ENCODE measurements at regions not wholly inside any gene's neighbourhood (a gene's known extent, or its start where the extent isn't known, plus 50 kb on each side); places are given as distances from the start of the nearest gene placed in this dataset.

DNA sequence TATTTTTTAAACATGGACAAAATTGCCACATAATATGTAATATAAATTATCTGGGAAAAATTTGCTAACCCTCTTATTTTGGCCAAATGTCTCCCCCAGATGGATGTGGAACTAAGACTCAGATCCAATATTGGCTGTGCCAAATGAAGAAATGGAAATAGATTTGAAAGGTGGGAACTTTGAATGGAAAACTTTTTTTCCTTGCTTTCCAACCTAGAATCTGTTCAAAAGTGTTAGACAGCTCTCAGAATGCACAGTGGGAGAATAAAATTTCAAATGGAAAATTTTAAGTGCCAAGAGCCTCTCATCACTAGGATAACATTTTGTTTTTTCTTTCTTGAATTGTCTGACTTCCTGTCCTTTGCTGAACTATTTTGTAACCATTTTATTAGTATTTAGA, 142.6 kb upstream of the GAS1 start:
- TF ChIP-seq, protein P1, sequence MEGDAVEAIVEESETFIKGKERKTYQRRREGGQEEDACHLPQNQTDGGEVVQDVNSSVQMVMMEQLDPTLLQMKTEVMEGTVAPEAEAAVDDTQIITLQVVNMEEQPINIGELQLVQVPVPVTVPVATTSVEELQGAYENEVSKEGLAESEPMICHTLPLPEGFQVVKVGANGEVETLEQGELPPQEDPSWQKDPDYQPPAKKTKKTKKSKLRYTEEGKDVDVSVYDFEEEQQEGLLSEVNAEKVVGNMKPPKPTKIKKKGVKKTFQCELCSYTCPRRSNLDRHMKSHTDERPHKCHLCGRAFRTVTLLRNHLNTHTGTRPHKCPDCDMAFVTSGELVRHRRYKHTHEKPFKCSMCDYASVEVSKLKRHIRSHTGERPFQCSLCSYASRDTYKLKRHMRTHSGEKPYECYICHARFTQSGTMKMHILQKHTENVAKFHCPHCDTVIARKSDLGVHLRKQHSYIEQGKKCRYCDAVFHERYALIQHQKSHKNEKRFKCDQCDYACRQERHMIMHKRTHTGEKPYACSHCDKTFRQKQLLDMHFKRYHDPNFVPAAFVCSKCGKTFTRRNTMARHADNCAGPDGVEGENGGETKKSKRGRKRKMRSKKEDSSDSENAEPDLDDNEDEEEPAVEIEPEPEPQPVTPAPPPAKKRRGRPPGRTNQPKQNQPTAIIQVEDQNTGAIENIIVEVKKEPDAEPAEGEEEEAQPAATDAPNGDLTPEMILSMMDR (IDR thresholded peaks at IDR 0.05; ENCODE audit: low read depth, low read length), result no peak
- H3K27ac ChIP-seq (ENCODE audit: low read depth, low read length), result no peak overlapping the region
- H3K9me3 ChIP-seq (ENCODE audit: control insufficient read depth, insufficient read depth, low read length), result peaks cover 5% of the 10 kb centered on the region
- DNase-seq (ENCODE audit: low read depth, low spot score), result no peak
- ChIA-PET CTCF (no interaction called here), POLR2A (no interaction called here)
- H3K4me3 ChIP-seq (ENCODE audit: low read depth, low read length), result no peak overlapping the region
- H3K27me3 ChIP-seq (ENCODE audit: control insufficient read depth, insufficient read depth, low read length), result no peaks in the 10 kb centered on the region

GRCh38 chr9:87093777-87094176, 146.5 kb upstream of the GAS1 start:
- no peak for DNase-seq (ENCODE audit: low read depth, low spot score)
- ChIA-PET POLR2A (no interaction called here), CTCF (no interaction called here)
- TF ChIP-seq, protein P1 (IDR thresholded peaks at IDR 0.05; ENCODE audit: low read depth, low read length), result no peak
- no peak overlapping the region for H3K27ac ChIP-seq (ENCODE audit: low read depth, low read length)
- H3K4me3 ChIP-seq (ENCODE audit: low read depth, low read length), result no peak overlapping the region
- H3K27me3 ChIP-seq (ENCODE audit: control insufficient read depth, insufficient read depth, low read length), result no peaks in the 10 kb centered on the region
- H3K9me3 ChIP-seq (ENCODE audit: control insufficient read depth, insufficient read depth, low read length), result no peaks in the 10 kb centered on the region

DNA sequence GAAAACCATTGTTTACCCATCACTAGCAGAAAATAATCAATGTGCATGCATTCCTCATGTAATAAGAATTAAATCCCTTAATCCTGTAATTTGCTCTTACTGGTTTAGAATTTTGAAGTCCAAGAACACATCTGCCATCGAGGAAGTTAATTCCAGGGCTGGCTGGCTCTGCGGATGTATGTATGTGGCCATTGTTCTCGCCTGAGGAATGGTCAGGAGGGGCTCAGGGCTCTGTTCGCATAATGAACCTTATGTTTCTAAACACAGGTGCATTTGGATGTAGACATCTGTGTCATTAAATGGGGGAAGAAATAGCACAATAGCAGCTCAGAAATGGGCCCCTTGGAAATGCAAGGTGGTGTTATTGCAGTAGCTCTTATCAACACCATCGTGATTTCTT, 148.6 kb upstream of the GAS1 start:
- H3K9me3 ChIP-seq (ENCODE audit: control insufficient read depth, insufficient read depth, low read length), result no peaks in the 10 kb centered on the region
- ChIA-PET POLR2A (no interaction called here), CTCF (no interaction called here)
- no peak overlapping the region for H3K4me3 ChIP-seq (ENCODE audit: low read depth, low read length)
- TF ChIP-seq, protein P1 (IDR thresholded peaks at IDR 0.05; ENCODE audit: low read depth, low read length), result no peak
- H3K27ac ChIP-seq (ENCODE audit: low read depth, low read length), result no peak overlapping the region
- no peak for DNase-seq (ENCODE audit: low read depth, low spot score)
- no peaks in the 10 kb centered on the region for H3K27me3 ChIP-seq (ENCODE audit: control insufficient read depth, insufficient read depth, low read length)

DNA sequence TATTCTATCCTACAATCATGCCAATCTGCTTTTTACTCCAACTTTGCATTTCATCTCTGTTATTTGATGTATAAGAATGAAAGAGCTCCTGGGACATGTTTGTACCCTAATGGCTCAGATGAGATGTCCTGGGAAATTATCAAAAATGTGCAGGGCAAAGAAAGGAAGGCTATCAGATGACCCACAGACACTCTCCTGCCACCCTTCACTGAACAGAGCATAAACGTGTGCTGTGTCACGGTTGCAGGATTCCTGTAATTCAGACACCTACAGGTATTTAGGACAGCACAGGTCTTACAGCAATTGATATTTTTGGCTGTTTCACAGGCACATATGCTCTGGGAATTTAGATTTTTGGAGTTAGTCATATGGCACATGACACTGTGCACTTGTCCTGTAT, 149.2 kb upstream of the GAS1 start:
- Histone ChIP-seq H3K27me3 (ENCODE audit: control insufficient read depth, insufficient read depth, low read length) (no peaks in the 10 kb centered on the region), H3K9me3 (ENCODE audit: control insufficient read depth, insufficient read depth, low read length) (no peaks in the 10 kb centered on the region), H3K27ac (ENCODE audit: low read depth, low read length) (no peak overlapping the region), H3K4me3 (ENCODE audit: low read depth, low read length) (no peak overlapping the region)
- POLR2A ChIA-PET, result no interaction called here
- TF ChIP-seq, protein P1 (IDR thresholded peaks at IDR 0.05; ENCODE audit: low read depth, low read length), result no peak
- no peak for DNase-seq (ENCODE audit: low read depth, low spot score)
- CTCF ChIA-PET, result no interaction called here

DNA sequence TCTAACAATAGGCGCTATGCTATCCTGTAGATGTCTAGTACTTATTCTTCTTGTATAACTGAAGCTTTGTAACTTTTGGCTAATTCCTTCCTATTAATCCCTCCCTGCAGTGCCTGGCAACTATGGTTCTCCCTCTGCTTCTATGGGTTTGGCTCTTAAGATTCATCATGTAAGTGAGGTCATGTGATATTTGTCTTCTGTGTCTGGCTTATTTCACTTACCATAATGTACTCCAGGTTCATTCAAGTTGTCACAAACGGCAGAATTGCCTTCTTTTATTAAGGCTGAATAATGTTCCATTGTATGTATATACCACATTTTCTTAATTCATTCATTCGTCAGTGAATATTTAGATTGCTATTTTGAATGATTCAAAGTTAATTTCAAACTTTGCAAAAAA, 149.9 kb upstream of the GAS1 start:
- TF ChIP-seq, protein P1 (IDR thresholded peaks at IDR 0.05; ENCODE audit: low read depth, low read length), result no peak
- Histone ChIP-seq H3K27ac (ENCODE audit: low read depth, low read length) (no peak overlapping the region), H3K27me3 (ENCODE audit: control insufficient read depth, insufficient read depth, low read length) (no peaks in the 10 kb centered on the region), H3K4me3 (ENCODE audit: low read depth, low read length) (no peak overlapping the region), H3K9me3 (ENCODE audit: control insufficient read depth, insufficient read depth, low read length) (no peaks in the 10 kb centered on the region)
- ChIA-PET POLR2A (interaction anchor here (0.6 kb wide), 1 partner anchor 549 kb away, joined by 5 read pairs; no protein-coding TSS in a partner anchor), CTCF (interaction anchor here (0.6 kb wide), 1 partner anchor 610 kb away, joined by 3 read pairs; no protein-coding TSS in a partner anchor)
- DNase-seq (ENCODE audit: low read depth, low spot score), result no peak
